ENCODE measurements at regions not wholly inside any gene's neighbourhood (a gene's known extent, or its start where the extent isn't known, plus 50 kb on each side); places are given as distances from the start of the nearest gene placed in this dataset.

DNA sequence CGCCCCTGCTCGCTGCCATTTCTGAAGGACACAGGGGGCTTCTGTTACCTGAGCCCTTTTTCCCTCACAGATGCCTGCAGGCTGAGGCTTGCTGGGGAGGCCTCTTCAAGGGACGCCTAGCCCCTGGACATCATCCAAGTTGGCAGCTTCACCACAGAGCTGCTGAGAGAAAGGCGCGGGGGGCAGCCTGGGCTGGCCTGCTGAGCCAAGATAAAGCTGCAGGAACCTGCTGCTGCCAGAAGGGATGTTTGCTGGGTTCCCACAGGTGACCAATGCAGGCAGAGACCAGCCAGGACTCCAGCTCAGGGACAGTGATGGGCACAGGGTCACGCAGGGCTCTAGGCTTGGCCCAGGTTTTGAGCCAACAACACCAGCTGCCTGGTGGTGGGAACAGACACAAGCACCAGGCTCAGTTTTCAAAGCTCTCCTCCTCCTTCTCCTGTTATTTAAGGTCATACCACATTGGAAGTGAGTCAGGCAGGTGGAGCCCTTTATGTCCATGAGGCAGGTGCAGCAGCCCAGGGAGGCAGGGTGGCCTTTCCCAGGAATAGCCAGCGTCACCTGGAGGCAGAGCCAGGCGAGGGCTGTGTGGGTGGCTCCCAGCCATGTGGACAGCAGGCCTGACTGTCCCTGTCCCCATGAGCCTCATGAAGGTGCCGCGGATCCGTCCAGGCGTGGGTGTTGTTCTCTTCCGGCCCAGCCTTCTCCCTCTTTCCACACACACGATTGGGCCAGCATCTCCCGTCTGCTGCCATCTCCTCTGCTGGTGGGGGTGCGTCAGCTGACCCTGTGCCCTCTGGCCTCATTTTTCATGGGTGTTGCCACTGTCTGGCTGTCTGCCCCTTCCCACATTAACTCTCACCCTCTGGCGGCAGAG is 515.5 kb upstream of the MYT1L start:
- Histone ChIP-seq H3K14ac (ENCODE audit: low read length in 2 of 2) (no peak overlapping the region), H4K91ac (ENCODE audit: low read length) (no peak overlapping the region), H3K36me3 (ENCODE audit: control insufficient read depth in 1 of 2, insufficient read depth in 2 of 2, low read depth in 1 of 2, low read length in 2 of 2) (no peaks in the 10 kb centered on the region)

DNA sequence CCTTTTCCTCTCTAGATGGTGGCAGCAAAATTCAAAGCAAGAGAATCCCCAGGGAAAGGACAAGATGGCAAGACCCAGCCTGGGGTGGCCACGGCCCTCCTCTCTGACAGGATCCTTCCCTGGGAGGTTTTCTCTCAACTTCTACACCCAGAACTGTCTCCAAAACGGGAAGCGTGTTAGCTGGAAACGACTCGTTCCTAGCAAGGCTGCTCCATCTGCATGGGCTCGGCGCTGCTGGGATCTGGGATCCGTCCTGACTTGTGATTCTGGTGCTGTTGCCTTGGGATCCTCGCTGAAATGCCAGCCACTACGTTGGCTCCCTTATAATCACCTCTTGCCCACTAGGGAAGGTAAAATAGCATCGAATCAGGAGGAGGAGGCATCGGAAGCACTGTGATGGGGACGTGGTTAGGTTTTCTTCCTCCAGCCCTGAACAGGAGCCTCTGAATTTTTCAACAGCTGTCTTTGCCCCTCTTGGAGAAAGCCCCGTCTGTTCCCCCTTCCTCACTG is 514.8 kb upstream of the MYT1L start:
- H3K4me1 ChIP-seq (ENCODE audit: control insufficient read depth, insufficient read depth, low read depth, low read length): peaks cover 1% of the 10 kb centered on the region
- H2AFZ ChIP-seq (ENCODE audit: low read depth, low read length): no peak overlapping the region
- no peak overlapping the region for H2BK120ac ChIP-seq (ENCODE audit: low read depth, low read length)
- H3K4ac ChIP-seq (ENCODE audit: low read depth in 1 of 2, low read length in 2 of 2): no peak overlapping the region
- no peak overlapping the region for H3K18ac ChIP-seq (ENCODE audit: low read depth in 1 of 2, low read length in 2 of 2)
- DNase-seq: no peak
- H2BK15ac ChIP-seq (ENCODE audit: low read depth, poor library complexity, severe bottlenecking): no peak overlapping the region
- WGBS: 82% methylated on average over 12 of the region's 14 CpGs
- H3K9ac ChIP-seq (ENCODE audit: low read length): no peak overlapping the region
- no peak overlapping the region for H2BK5ac ChIP-seq (ENCODE audit: low read depth, low read length, poor library complexity, severe bottlenecking)
- no peaks in the 10 kb centered on the region for H3K79me1 ChIP-seq (replicated peaks; ENCODE audit: low read length, poor library complexity, severe bottlenecking)
- no peak overlapping the region for H2BK12ac ChIP-seq (ENCODE audit: low read length in 2 of 2)
- H3K4me3 ChIP-seq (ENCODE audit: insufficient read depth in 1 of 2, low read depth in 1 of 2, low read length in 2 of 2): no peak overlapping the region
- H4K8ac ChIP-seq (ENCODE audit: low read length): no peak overlapping the region
- H3K27me3 ChIP-seq (ENCODE audit: control insufficient read depth in 1 of 2, insufficient read depth in 1 of 2, low read length in 2 of 2): no peaks in the 10 kb centered on the region
- H2AK5ac ChIP-seq (ENCODE audit: low read length, severe bottlenecking): no peak overlapping the region
- no peaks in the 10 kb centered on the region for H3K9me3 ChIP-seq (ENCODE audit: control insufficient read depth, low read length)
- no peak overlapping the region for H3K4me2 ChIP-seq (ENCODE audit: low read length, poor library complexity, severe bottlenecking)
- no peaks in the 10 kb centered on the region for H3K36me3 ChIP-seq (ENCODE audit: control insufficient read depth in 1 of 2, insufficient read depth in 2 of 2, low read depth in 1 of 2, low read length in 2 of 2)
- no peak overlapping the region for H3K27ac ChIP-seq (ENCODE audit: low read length, poor library complexity, severe bottlenecking)
- H3K23ac ChIP-seq (ENCODE audit: low read length in 2 of 2): no peak overlapping the region
- no peak overlapping the region for H3K14ac ChIP-seq (ENCODE audit: low read length in 2 of 2)
- no peak overlapping the region for H4K91ac ChIP-seq (ENCODE audit: low read length)

More for the DNA sequence above, 515.5 kb upstream of the MYT1L start:
- Histone ChIP-seq H3K27me3 (ENCODE audit: control insufficient read depth in 1 of 2, insufficient read depth in 1 of 2, low read length in 2 of 2) (no peaks in the 10 kb centered on the region), H3K4me3 (ENCODE audit: insufficient read depth in 1 of 2, low read depth in 1 of 2, low read length in 2 of 2) (no peak overlapping the region), H2AK5ac (ENCODE audit: low read length, severe bottlenecking) (no peak overlapping the region), H3K18ac (ENCODE audit: low read depth in 1 of 2, low read length in 2 of 2) (no peak overlapping the region), H4K8ac (ENCODE audit: low read length) (no peak overlapping the region), H3K9ac (ENCODE audit: low read length) (no peak overlapping the region), H3K27ac (ENCODE audit: low read length, poor library complexity, severe bottlenecking) (no peak overlapping the region), H3K4me1 (ENCODE audit: control insufficient read depth, insufficient read depth, low read depth, low read length) (peaks cover 1% of the 10 kb centered on the region), H2AFZ (ENCODE audit: low read depth, low read length) (no peak overlapping the region), H2BK12ac (ENCODE audit: low read length in 2 of 2) (no peak overlapping the region), H3K4ac (ENCODE audit: low read depth in 1 of 2, low read length in 2 of 2) (no peak overlapping the region), H2BK15ac (ENCODE audit: low read depth, poor library complexity, severe bottlenecking) (no peak overlapping the region), H3K79me1 (replicated peaks; ENCODE audit: low read length, poor library complexity, severe bottlenecking) (no peaks in the 10 kb centered on the region), H2BK5ac (ENCODE audit: low read depth, low read length, poor library complexity, severe bottlenecking) (no peak overlapping the region), H2BK120ac (ENCODE audit: low read depth, low read length) (no peak overlapping the region), H3K9me3 (ENCODE audit: control insufficient read depth, low read length) (no peaks in the 10 kb centered on the region), H3K23ac (ENCODE audit: low read length in 2 of 2) (no peak overlapping the region), H3K4me2 (ENCODE audit: low read length, poor library complexity, severe bottlenecking) (no peak overlapping the region)
- DNase-seq: no peak
- 82% methylated on average over 17 of the region's 17 CpGs for WGBS

DNA sequence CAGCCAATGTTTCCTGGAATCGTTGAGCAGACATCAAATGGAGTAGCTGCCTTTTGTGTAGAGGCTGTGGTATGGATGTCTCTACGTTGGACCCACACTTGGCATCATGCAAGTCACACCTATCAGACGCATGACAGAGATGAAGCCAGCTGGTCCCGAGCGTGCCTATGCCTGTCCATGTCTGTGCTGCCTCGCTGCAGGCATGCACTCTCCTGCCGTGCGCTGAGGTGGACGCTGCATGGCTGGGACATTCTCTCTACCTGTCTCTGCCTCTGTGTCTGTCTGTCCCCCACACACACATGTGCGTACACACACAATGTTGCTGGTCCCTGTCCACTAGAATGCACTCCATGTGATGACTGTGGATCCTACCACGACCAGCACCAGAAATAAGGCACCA is 514.2 kb upstream of the MYT1L start:
- DNase-seq: no peak
- H2BK15ac ChIP-seq (ENCODE audit: low read depth, poor library complexity, severe bottlenecking): no peak overlapping the region
- no peak overlapping the region for H3K4me2 ChIP-seq (ENCODE audit: low read length, poor library complexity, severe bottlenecking)
- 74% methylated on average over 11 of the region's 11 CpGs for WGBS
- H4K8ac ChIP-seq (ENCODE audit: low read length): no peak overlapping the region
- no peaks in the 10 kb centered on the region for H3K9me3 ChIP-seq (ENCODE audit: control insufficient read depth, low read length)
- no peak overlapping the region for H3K27ac ChIP-seq (ENCODE audit: low read length, poor library complexity, severe bottlenecking)
- no peak overlapping the region for H2BK120ac ChIP-seq (ENCODE audit: low read depth, low read length)
- no peak overlapping the region for H3K23ac ChIP-seq (ENCODE audit: low read length in 2 of 2)
- no peak overlapping the region for H2AFZ ChIP-seq (ENCODE audit: low read depth, low read length)
- H3K9ac ChIP-seq (ENCODE audit: low read length): no peak overlapping the region
- H3K14ac ChIP-seq (ENCODE audit: low read length in 2 of 2): no peak overlapping the region
- no peaks in the 10 kb centered on the region for H3K27me3 ChIP-seq (ENCODE audit: control insufficient read depth in 1 of 2, insufficient read depth in 1 of 2, low read length in 2 of 2)
- H3K4me1 ChIP-seq (ENCODE audit: control insufficient read depth, insufficient read depth, low read depth, low read length): peaks cover 1% of the 10 kb centered on the region
- no peaks in the 10 kb centered on the region for H3K36me3 ChIP-seq (ENCODE audit: control insufficient read depth in 1 of 2, insufficient read depth in 2 of 2, low read depth in 1 of 2, low read length in 2 of 2)
- H2BK5ac ChIP-seq (ENCODE audit: low read depth, low read length, poor library complexity, severe bottlenecking): no peak overlapping the region
- no peak overlapping the region for H2BK12ac ChIP-seq (ENCODE audit: low read length in 2 of 2)
- no peak overlapping the region for H3K4me3 ChIP-seq (ENCODE audit: insufficient read depth in 1 of 2, low read depth in 1 of 2, low read length in 2 of 2)
- H3K79me1 ChIP-seq (replicated peaks; ENCODE audit: low read length, poor library complexity, severe bottlenecking): no peaks in the 10 kb centered on the region
- no peak overlapping the region for H4K91ac ChIP-seq (ENCODE audit: low read length)
- H2AK5ac ChIP-seq (ENCODE audit: low read length, severe bottlenecking): no peak overlapping the region
- no peak overlapping the region for H3K18ac ChIP-seq (ENCODE audit: low read depth in 1 of 2, low read length in 2 of 2)
- no peak overlapping the region for H3K4ac ChIP-seq (ENCODE audit: low read depth in 1 of 2, low read length in 2 of 2)

- Histone ChIP-seq H3K79me1 (replicated peaks; ENCODE audit: low read length, poor library complexity, severe bottlenecking) (no peaks in the 10 kb centered on the region), H3K36me3 (ENCODE audit: control insufficient read depth in 1 of 2, insufficient read depth in 2 of 2, low read depth in 1 of 2, low read length in 2 of 2) (no peaks in the 10 kb centered on the region), H3K4me3 (ENCODE audit: insufficient read depth in 1 of 2, low read depth in 1 of 2, low read length in 2 of 2) (no peak overlapping the region), H3K14ac (ENCODE audit: low read length in 2 of 2) (no peak overlapping the region), H4K8ac (ENCODE audit: low read length) (no peak overlapping the region), H2AFZ (ENCODE audit: low read depth, low read length) (no peak overlapping the region), H3K9ac (ENCODE audit: low read length) (no peak overlapping the region), H3K27me3 (ENCODE audit: control insufficient read depth in 1 of 2, insufficient read depth in 1 of 2, low read length in 2 of 2) (no peaks in the 10 kb centered on the region), H2BK12ac (ENCODE audit: low read length in 2 of 2) (no peak overlapping the region), H3K18ac (ENCODE audit: low read depth in 1 of 2, low read length in 2 of 2) (no peak overlapping the region), H3K4ac (ENCODE audit: low read depth in 1 of 2, low read length in 2 of 2) (no peak overlapping the region), H2BK15ac (ENCODE audit: low read depth, poor library complexity, severe bottlenecking) (no peak overlapping the region), H2BK120ac (ENCODE audit: low read depth, low read length) (no peak overlapping the region), H3K9me3 (ENCODE audit: control insufficient read depth, low read length) (no peaks in the 10 kb centered on the region), H2BK5ac (ENCODE audit: low read depth, low read length, poor library complexity, severe bottlenecking) (no peak overlapping the region), H2AK5ac (ENCODE audit: low read length, severe bottlenecking) (no peak overlapping the region), H3K4me2 (ENCODE audit: low read length, poor library complexity, severe bottlenecking) (no peak overlapping the region), H3K4me1 (ENCODE audit: control insufficient read depth, insufficient read depth, low read depth, low read length) (peaks cover 1% of the 10 kb centered on the region), H3K23ac (ENCODE audit: low read length in 2 of 2) (no peak overlapping the region), H3K27ac (ENCODE audit: low read length, poor library complexity, severe bottlenecking) (no peak overlapping the region), H4K91ac (ENCODE audit: low read length) (no peak overlapping the region)
- WGBS: 78% methylated on average over 11 of the region's 11 CpGs
- DNase-seq: no peak
Observed at GRCh38 chr2:2843969-2844548, 513.0 kb upstream of the MYT1L start.

All from mesenchymal stem cell (in vitro differentiated cells and primary cell).